Esophagus muscularis mucosa (tissue), 4 donors: ENCODE measurements at regions not wholly inside any gene's neighbourhood (a gene's known extent, or its start where the extent isn't known, plus 50 kb on each side); places are given as distances from the start of the nearest gene placed in this dataset.

Source experiments
- DNase-seq: peaks from one replicate; pipeline ENCODE4 v3.0.0-alpha.2; 2017; ENCODE audit errors: extremely low spot score
- H3K27ac ChIP-seq, 4 donors: fragments of 200-600 bp; sonication (generic); replicated peaks in 1 of 4; 1 replicate in 3 of 4; 2 replicates in 1 of 4; pipeline ENCODE4 v1.5.1; 2016 to 2019; ENCODE audit warnings: mild to moderate bottlenecking in 1 of 4
- H3K27me3 ChIP-seq, 4 donors: fragments of 200-600 bp; sonication (generic); one replicate each; pipeline versions ENCODE4 v1.5.1 to v1.6.0; 2016 to 2019
- H3K36me3 ChIP-seq, 4 donors: fragments of 200-600 bp; sonication (generic); one replicate each; pipeline ENCODE4 v1.5.1; 2016 to 2019
- H3K4me1 ChIP-seq, 4 donors: fragments of 200-600 bp; sonication (generic); one replicate each; pipeline ENCODE4 v1.5.1; 2016 to 2019
- H3K4me3 ChIP-seq, 4 donors: fragments of 200-600 bp; sonication (generic); 1 replicate in 2 of 4; 2 replicates in 2 of 4; pipeline ENCODE4 v1.5.1; 2016 to 2019; ENCODE audit warnings: mild to moderate bottlenecking in 4 of 4, moderate library complexity in 1 of 4
- H3K9me3 ChIP-seq, 4 donors: fragments of 200-600 bp; sonication (generic); 1 replicate in 3 of 4; 2 replicates in 1 of 4; pipeline ENCODE4 v1.5.1; 2016 to 2019
- CTCF ChIP-seq, 3 experiments: fragments of 200-600 bp in 2 of 3; fragments of 450-650 bp in 1 of 3; sonication (generic) in 2 of 3; IDR thresholded peaks; one replicate each; pipeline ENCODE4 v1.5.1; 2017 to 2019; ENCODE audit warnings: antibody characterized with exemption in 3 of 3, mild to moderate bottlenecking in 2 of 3, moderate library complexity in 1 of 3
- EP300 ChIP-seq: sonication (generic); formaldehyde crosslinking; IDR thresholded peaks from one replicate; pipeline ENCODE4 v1.6.1; 2017; ENCODE audit warnings: antibody characterized with exemption
- POLR2A ChIP-seq: fragments of 450-650 bp; IDR thresholded peaks from one replicate; pipeline ENCODE4 v1.6.1; 2017; ENCODE audit warnings: antibody characterized with exemption, moderate library complexity, mild to moderate bottlenecking, low read depth
- POLR2AphosphoS5 ChIP-seq, 2 donors: sonication (generic); formaldehyde crosslinking; IDR thresholded peaks; one replicate each; pipeline ENCODE4 v1.6.1; 2017; ENCODE audit warnings: antibody characterized with exemption in 2 of 2
- WGBS: methylation state at CpG from one replicate; pipeline ENCODE4 v1.1.5; 2018; 5-methylcytosine and 5-hydroxymethylcytosine counted together
- intact Hi-C: fragments of 100-400 bp; cut with DNase I; formaldehyde crosslinking; loops from one replicate; pipeline ENCODE4 v1.15.1; 2023

- WGBS: 86% methylated on average over 2 of the region's 2 CpGs
- H3K9me3 ChIP-seq: peaks cover 0 to 13% (median 4%) of the 10 kb centered on the region in 4 donors
- no peak for TF ChIP-seq EP300
- no peak for TF ChIP-seq POLR2A
- TF ChIP-seq POLR2AphosphoS5 (IDR thresholded peaks at IDR 0.05): no peak
- no peak for TF ChIP-seq CTCF (IDR thresholded peaks at IDR 0.05)
- H3K4me3 ChIP-seq: no peak overlapping the region
- no peaks in the 10 kb centered on the region for H3K36me3 ChIP-seq
- DNase-seq: no peak
- no peaks in the 10 kb centered on the region for H3K4me1 ChIP-seq
- H3K27me3 ChIP-seq: no peaks in the 10 kb centered on the region
- intact Hi-C loops: no loop called here
- H3K27ac ChIP-seq: no peak overlapping the region
Observed at GRCh38 chr1:90155721-90156487, 161.0 kb downstream of the ZNF326 start.

- WGBS: 76% methylated on average over 4 of the region's 4 CpGs
- no peak for TF ChIP-seq POLR2A
- TF ChIP-seq POLR2AphosphoS5 (IDR thresholded peaks at IDR 0.05): no peak
- TF ChIP-seq EP300: no peak
- TF ChIP-seq CTCF (IDR thresholded peaks at IDR 0.05): no peak
Observed at GRCh38 chr1:90154711-90155110, 159.8 kb downstream of the ZNF326 start.

GRCh38 chr1:90149101-90149500 is 154.2 kb downstream of the ZNF326 start:
- TF ChIP-seq POLR2A (no peak), CTCF (IDR thresholded peaks at IDR 0.05) (no peak), EP300 (no peak), POLR2AphosphoS5 (IDR thresholded peaks at IDR 0.05) (no peak)
- no peaks in the 10 kb centered on the region for H3K4me1 ChIP-seq
- H3K36me3 ChIP-seq: no peaks in the 10 kb centered on the region
- no peak overlapping the region for H3K27ac ChIP-seq
- peaks cover 0 to 18% (median 4%) of the 10 kb centered on the region in 4 donors for H3K9me3 ChIP-seq
- intact Hi-C loops: no loop called here
- no peak for DNase-seq
- no peak overlapping the region for H3K4me3 ChIP-seq
- 73% methylated on average over 6 of the region's 6 CpGs for WGBS
- no peaks in the 10 kb centered on the region for H3K27me3 ChIP-seq

More at GRCh38 chr1:90154711-90155110, 159.8 kb downstream of the ZNF326 start:
- Histone ChIP-seq H3K4me1 (no peaks in the 10 kb centered on the region), H3K4me3 (no peak overlapping the region), H3K27ac (no peak overlapping the region), H3K9me3 (peaks cover 0 to 18% (median 4%) of the 10 kb centered on the region in 4 donors), H3K27me3 (no peaks in the 10 kb centered on the region), H3K36me3 (no peaks in the 10 kb centered on the region)
- intact Hi-C loops: no loop called here
- DNase-seq: no peak

GRCh38 chr1:90147093-90147492 is 152.2 kb downstream of the ZNF326 start:
- Histone ChIP-seq H3K27me3 (no peaks in the 10 kb centered on the region), H3K36me3 (no peaks in the 10 kb centered on the region), H3K27ac (no peak overlapping the region), H3K9me3 (peaks cover 0 to 14% (median 3%) of the 10 kb centered on the region in 4 donors), H3K4me1 (no peaks in the 10 kb centered on the region), H3K4me3 (no peak overlapping the region)
- no peak for DNase-seq
- TF ChIP-seq CTCF (IDR thresholded peaks at IDR 0.05): no peak
- no peak for TF ChIP-seq EP300
- TF ChIP-seq POLR2AphosphoS5 (IDR thresholded peaks at IDR 0.05): no peak
- TF ChIP-seq POLR2A: no peak
- intact Hi-C loops: no loop called here

GRCh38 chr1:90144820-90145219 is 149.9 kb downstream of the ZNF326 start:
- intact Hi-C loops: no loop called here
- Histone ChIP-seq H3K36me3 (no peaks in the 10 kb centered on the region), H3K27me3 (no peaks in the 10 kb centered on the region), H3K4me3 (no peak overlapping the region), H3K9me3 (peaks cover 0 to under 1% (median 0%) of the 10 kb centered on the region in 4 donors), H3K4me1 (no peaks in the 10 kb centered on the region), H3K27ac (no peak overlapping the region)
- 41% methylated on average over 1 of the region's 1 CpG for WGBS
- TF ChIP-seq EP300: no peak
- no peak for TF ChIP-seq POLR2AphosphoS5 (IDR thresholded peaks at IDR 0.05)
- TF ChIP-seq CTCF (IDR thresholded peaks at IDR 0.05): no peak
- TF ChIP-seq POLR2A: no peak
- no peak for DNase-seq
